ENCODE measurements at regions not wholly inside any gene's neighbourhood (a gene's known extent, or its start where the extent isn't known, plus 50 kb on each side); places are given as distances from the start of the nearest gene placed in this dataset.

DNA sequence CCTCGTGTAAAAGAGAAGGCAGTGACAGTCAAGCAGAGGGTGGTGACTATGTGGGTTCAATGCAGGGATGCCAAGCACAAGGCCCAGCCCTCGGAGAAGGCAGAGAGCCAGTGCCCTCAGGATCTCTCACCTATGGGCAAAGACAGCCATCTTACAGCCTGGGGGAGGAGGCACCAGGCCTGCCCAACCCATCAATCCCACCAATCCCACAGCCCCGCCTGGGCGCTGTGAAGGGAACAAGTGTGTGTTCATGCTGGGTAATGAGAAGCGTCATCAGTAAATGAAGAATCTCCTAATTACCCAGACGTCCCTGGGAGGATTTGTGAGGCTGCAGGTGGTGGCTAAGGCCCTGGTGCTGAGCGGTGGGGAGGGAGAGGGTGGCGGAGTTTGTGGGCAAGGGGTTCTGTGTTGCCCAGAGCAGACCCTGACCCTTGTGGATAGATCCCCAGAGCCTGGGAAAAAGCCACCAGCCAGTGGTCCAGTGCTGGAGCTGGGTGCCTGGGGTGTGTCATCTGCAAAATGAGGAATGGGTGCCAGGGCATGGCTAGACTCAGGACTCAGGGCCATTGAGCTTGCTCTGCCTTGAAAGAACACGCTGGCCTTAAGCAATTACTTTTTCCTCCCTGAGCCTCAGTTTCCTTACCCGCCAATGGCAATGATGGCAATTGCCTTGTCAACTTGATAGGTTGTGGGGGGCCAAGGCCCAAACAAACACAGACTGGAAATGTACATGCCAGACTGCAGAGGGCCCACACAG, 128.1 kb upstream of the UNC5B start:
- peaks cover 6 to 30% of the 10 kb centered on the region in 2 donors for H3K4me1 ChIP-seq (ENCODE audit: control insufficient read depth in 1 of 2, low read depth in 2 of 2)
- H3K9me3 ChIP-seq = no peaks in the 10 kb centered on the region
- no peak overlapping the region for H3K4me3 ChIP-seq
- DNase-seq (ENCODE audit: low spot score) (no peak), ATAC-seq (ENCODE audit: insufficient number of reproducible peaks, low FRiP score, low read depth) (no peak)
- no peaks in the 10 kb centered on the region for H3K27me3 ChIP-seq (replicated peaks; ENCODE audit: insufficient read depth)
- TF ChIP-seq CTCF (IDR thresholded peaks at IDR 0.05) = no peak
- no peak overlapping the region for H3K27ac ChIP-seq
- no peaks in the 10 kb centered on the region for H3K36me3 ChIP-seq

DNA sequence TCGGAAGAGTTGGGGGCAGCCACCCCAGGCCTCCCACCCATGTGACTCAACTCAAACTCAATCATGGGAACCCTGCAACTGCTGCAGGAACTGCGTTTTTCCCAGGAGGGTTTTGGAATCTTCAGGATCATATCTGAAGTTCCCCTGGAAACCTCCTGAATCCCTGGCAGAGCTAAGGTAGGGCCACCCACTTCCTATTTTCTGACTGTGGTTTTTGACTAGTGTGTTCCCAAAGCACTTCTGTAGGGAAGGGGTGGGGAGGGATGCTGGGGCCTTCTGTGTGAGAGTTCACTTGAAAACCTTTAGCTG, 127.6 kb upstream of the UNC5B start:
- Histone ChIP-seq H3K4me1 (ENCODE audit: control insufficient read depth in 1 of 2, low read depth in 2 of 2) (peaks cover 6 to 30% of the 10 kb centered on the region in 2 donors), H3K36me3 (no peaks in the 10 kb centered on the region), H3K27ac (no peak overlapping the region), H3K4me3 (no peak overlapping the region), H3K27me3 (replicated peaks; ENCODE audit: insufficient read depth) (no peaks in the 10 kb centered on the region), H3K9me3 (no peaks in the 10 kb centered on the region)
- ATAC-seq (ENCODE audit: insufficient number of reproducible peaks, low FRiP score, low read depth) (no peak), DNase-seq (ENCODE audit: low spot score) (no peak)
- TF ChIP-seq CTCF (IDR thresholded peaks at IDR 0.05) = no peak

DNA sequence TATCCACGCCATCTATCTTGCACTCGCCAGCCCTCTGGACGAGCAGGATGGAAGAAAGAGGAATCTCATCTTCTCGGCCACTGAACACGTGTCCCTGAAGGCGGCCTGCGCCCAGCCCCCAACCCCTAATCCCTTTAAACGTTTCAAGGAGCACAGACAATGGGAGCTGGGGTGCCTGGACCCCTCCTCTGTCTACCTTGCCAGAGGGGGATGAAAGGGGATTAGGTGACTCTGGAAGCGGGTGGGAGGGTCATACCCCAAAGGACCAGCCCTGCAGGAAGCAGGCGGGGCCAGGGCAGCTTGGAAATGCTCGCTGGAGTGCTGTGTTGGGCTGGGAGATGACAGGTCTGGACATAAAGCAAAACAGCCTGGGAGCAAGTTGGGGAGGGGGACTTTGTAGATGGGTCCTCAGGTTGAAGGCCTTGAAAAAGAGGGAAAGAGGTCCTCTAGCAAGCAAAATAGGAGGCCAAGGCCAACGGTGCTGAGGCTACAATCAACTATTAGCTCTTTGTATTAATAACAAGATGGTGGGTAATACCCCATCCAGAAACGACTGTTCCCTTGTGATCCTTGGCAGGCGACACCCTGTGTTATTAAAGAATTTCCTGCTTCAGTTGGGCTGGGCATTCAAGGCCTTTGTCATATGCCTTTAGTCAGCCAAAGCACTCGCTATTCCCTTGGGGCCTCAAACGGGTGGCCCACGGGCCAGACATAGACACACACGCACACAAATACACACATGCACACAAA, 126.5 kb upstream of the UNC5B start:
- DNase-seq (ENCODE audit: low spot score) (no peak), ATAC-seq (ENCODE audit: insufficient number of reproducible peaks, low FRiP score, low read depth) (no peak)
- Histone ChIP-seq H3K4me1 (ENCODE audit: control insufficient read depth in 1 of 2, low read depth in 2 of 2) (peaks cover 6 to 30% of the 10 kb centered on the region in 2 donors), H3K27me3 (replicated peaks; ENCODE audit: insufficient read depth) (no peaks in the 10 kb centered on the region), H3K27ac (no peak overlapping the region), H3K4me3 (no peak overlapping the region), H3K36me3 (no peaks in the 10 kb centered on the region), H3K9me3 (no peaks in the 10 kb centered on the region)
- TF ChIP-seq CTCF (IDR thresholded peaks at IDR 0.05) = no peak

GRCh38 chr10:71086439-71087080, 125.8 kb upstream of the UNC5B start:
- Histone ChIP-seq H3K27ac (peak overlapping the region in 1 of 2 donors; percentile 76), H3K36me3 (no peaks in the 10 kb centered on the region), H3K27me3 (replicated peaks; ENCODE audit: insufficient read depth) (no peaks in the 10 kb centered on the region), H3K4me1 (ENCODE audit: control insufficient read depth in 1 of 2, low read depth in 2 of 2) (peaks cover 6 to 30% of the 10 kb centered on the region in 2 donors), H3K4me3 (no peak overlapping the region), H3K9me3 (no peaks in the 10 kb centered on the region)
- no peak for ATAC-seq (ENCODE audit: insufficient number of reproducible peaks, low FRiP score, low read depth)
- no peak for TF ChIP-seq CTCF (IDR thresholded peaks at IDR 0.05)
- DNase-seq (ENCODE audit: low spot score) = no peak

- ATAC-seq (ENCODE audit: insufficient number of reproducible peaks, low FRiP score, low read depth) = no peak
- peak overlapping the region; percentile 35 to 76 for H3K27ac ChIP-seq
- TF ChIP-seq CTCF (IDR thresholded peaks at IDR 0.05) = no peak
Measured at GRCh38 chr10:71087622-71088021, 124.7 kb upstream of the UNC5B start.

More at GRCh38 chr10:71087622-71088021, 124.7 kb upstream of the UNC5B start:
- H3K4me3 ChIP-seq = no peak overlapping the region
- no peaks in the 10 kb centered on the region for H3K27me3 ChIP-seq (replicated peaks; ENCODE audit: insufficient read depth)
- DNase-seq (ENCODE audit: low spot score) = no peak
- peaks cover 6 to 34% of the 10 kb centered on the region in 2 donors for H3K4me1 ChIP-seq (ENCODE audit: control insufficient read depth in 1 of 2, low read depth in 2 of 2)
- H3K36me3 ChIP-seq = no peaks in the 10 kb centered on the region
- no peaks in the 10 kb centered on the region for H3K9me3 ChIP-seq

Data from thoracic aorta (tissue), 2 donors.